ENCODE measurements at regions not wholly inside any gene's neighbourhood (a gene's known extent, or its start where the extent isn't known, plus 50 kb on each side); places are given as distances from the start of the nearest gene placed in this dataset.

GRCh38 chr3:148625991-148626390 lies 71.7 kb upstream of the AGTR1 start:
- no peak overlapping the region for H3K4me2 ChIP-seq
- peaks cover 18% of the 10 kb centered on the region; the same call in 2 of the 3 replicates for H3K4me1 ChIP-seq
- ChIA-PET POLR2A (interaction anchor here (1.1 kb wide), 1 partner anchor 22 kb away, joined by 3 read pairs; no protein-coding TSS in a partner anchor), CTCF (no interaction called here)
- H3K9me3 ChIP-seq, result peaks cover 3% of the 10 kb centered on the region; the same call in 1 of the 3 replicates
- H3K4me3 ChIP-seq, result no peak overlapping the region
- ATAC-seq (no peak), DNase-seq (ENCODE audit: low read depth in 1 of 2, low spot score in 1 of 2) (no peak), FAIRE-seq (no peak)
- H3K27ac ChIP-seq, result no peak overlapping the region; a peak in 1 of 6 replicates
- TF ChIP-seq FOSB (CRISPR knock-in tag; IDR thresholded peaks at IDR 0.05) (no peak), MAX (IDR thresholded peaks at IDR 0.05) (no peak), HOXB13 (CRISPR knock-in tag; IDR thresholded peaks at IDR 0.05; ENCODE audit: low read depth) (no peak), ZFP36 (IDR thresholded peaks at IDR 0.05; ENCODE audit: borderline replicate concordance, partially characterized antibody) (no peak), MYC (IDR thresholded peaks at IDR 0.05; ENCODE audit: borderline replicate concordance, low read length) (no peak), KDM5A (IDR thresholded peaks at IDR 0.05) (no peak), RNF2 (IDR thresholded peaks at IDR 0.05; ENCODE audit: borderline replicate concordance, low read depth) (no peak), NFE2L2 (conservative IDR thresholded peaks at IDR 0.05; ENCODE audit: low read length) (no peak), ATOH8 (CRISPR knock-in tag; IDR thresholded peaks at IDR 0.05; ENCODE audit: low read depth) (no peak), BCL3 (IDR thresholded peaks at IDR 0.05) (no peak), ZNF302 (CRISPR knock-in tag; IDR thresholded peaks at IDR 0.05) (no peak), E2F6 (IDR thresholded peaks at IDR 0.05; ENCODE audit: borderline replicate concordance, low read depth) (no peak), JUN (IDR thresholded peaks at IDR 0.05) (no peak)
- WGBS (ENCODE audit: missing lambda C conversion rate), result 83% methylated on average over 2 of the region's 2 CpGs

GRCh38 chr3:148629006-148629405 lies 68.7 kb upstream of the AGTR1 start:
- Histone ChIP-seq H3K4me1 (peaks cover 18% of the 10 kb centered on the region; the same call in 2 of the 3 replicates), H3K9me3 (peaks cover 3% of the 10 kb centered on the region; the same call in 1 of the 3 replicates), H3K4me3 (no peak overlapping the region), H3K4me2 (no peak overlapping the region), H3K27ac (no peak overlapping the region)
- ChIA-PET POLR2A (no interaction called here), CTCF (no interaction called here)
- DNase-seq (ENCODE audit: low read depth in 1 of 2, low spot score in 1 of 2), result no peak
- TF ChIP-seq RNF2 (IDR thresholded peaks at IDR 0.05; ENCODE audit: borderline replicate concordance, low read depth) (no peak), KDM1A (IDR thresholded peaks at IDR 0.05; ENCODE audit: low read depth) (peak; percentile 84), ZFP36 (IDR thresholded peaks at IDR 0.05; ENCODE audit: borderline replicate concordance, partially characterized antibody) (peak; percentile 82)
- 56% methylated on average over 1 of the region's 1 CpG for WGBS (ENCODE audit: missing lambda C conversion rate)
- FAIRE-seq, result no peak
- ATAC-seq, result no peak

GRCh38 chr3:148631124-148631903 lies 66.4 kb upstream of the AGTR1 start:
- ATAC-seq (peak; percentile 39 to 74; a peak in 5 of 6 replicates), FAIRE-seq (no peak), DNase-seq (ENCODE audit: low read depth in 1 of 2, low spot score in 1 of 2) (peak in 1 of 2 experiments; percentile 36)
- TF ChIP-seq RAD21 (conservative IDR thresholded peaks at IDR 0.05 in 1 of 2, IDR thresholded peaks at IDR 0.05 in 1 of 2) (peak; percentile 73 to 78), CTCF (IDR thresholded peaks at IDR 0.05) (peak; percentile 41), TP53 (CRISPR knock-in tag; IDR thresholded peaks at IDR 0.05) (no peak), SMC3 (IDR thresholded peaks at IDR 0.05) (peak; percentile 77)
- ChIA-PET POLR2A (no interaction called here), CTCF (interaction anchor here (0.9 to 2.7 kb wide), 5 partner anchors 11 to 250 kb away, joined by 3 to 14 read pairs (median 3); partner anchors contain the start of gene AGTR1)
- H3K4me3 ChIP-seq, result no peak overlapping the region
- WGBS (ENCODE audit: missing lambda C conversion rate), result 52% methylated on average over 6 of the region's 6 CpGs
- H3K27ac ChIP-seq, result peak overlapping the region in 1 of 2 experiments; percentile 34; a peak in 2 of 6 replicates
- H3K4me2 ChIP-seq, result no peak overlapping the region
- H3K4me1 ChIP-seq, result no peaks in the 10 kb centered on the region
- H3K9me3 ChIP-seq, result peaks cover 3% of the 10 kb centered on the region; the same call in 1 of the 3 replicates
